HT-29 (cell line): ENCODE measurements at regions not wholly inside any gene's neighbourhood (a gene's known extent, or its start where the extent isn't known, plus 50 kb on each side); places are given as distances from the start of the nearest gene placed in this dataset.
"Not testable (repeated sequence)": the region's sequence is repeated elsewhere in the genome, so short reads cannot be mapped to it uniquely, and the experiment has no call there.

Experiments
- DNase-seq: peaks from one replicate; pipeline ENCODE4 v3.0.0-alpha.2; 2015; ENCODE audit warnings: low spot score

- DNase-seq = no peak
Measured at GRCh38 chr10:2547606-2548005, 519.7 kb upstream of the PFKP start.

- DNase-seq = not testable (repeated sequence)
Measured at GRCh38 chr10:2546894-2547293, 520.5 kb upstream of the PFKP start.

GRCh38 chr10:2543974-2544373 lies 523.4 kb upstream of the PFKP start:
- DNase-seq = no peak

- no peak for DNase-seq
Measured at GRCh38 chr10:2543142-2543886, 524.0 kb upstream of the PFKP start.

- no peak for DNase-seq
Measured at GRCh38 chr10:2541176-2541575, 526.2 kb upstream of the PFKP start.

GRCh38 chr10:2529945-2530344 lies 537.4 kb upstream of the PFKP start:
- DNase-seq = no peak

GRCh38 chr10:2525781-2526180 lies 541.6 kb upstream of the PFKP start:
- no peak for DNase-seq

GRCh38 chr10:2519139-2519538 lies 548.2 kb upstream of the PFKP start:
- no peak for DNase-seq

- no peak for DNase-seq
Measured at GRCh38 chr10:2509081-2509531, 558.2 kb upstream of the PFKP start.

- not testable (repeated sequence) for DNase-seq
Measured at GRCh38 chr10:2501366-2501940, 565.9 kb upstream of the PFKP start.

- DNase-seq = no peak
Measured at GRCh38 chr10:2494399-2494798, 572.9 kb upstream of the PFKP start.

- DNase-seq = no peak
Measured at GRCh38 chr10:2488446-2489005, 578.8 kb upstream of the PFKP start.

GRCh38 chr10:2487921-2488320 lies 579.4 kb upstream of the PFKP start:
- no peak for DNase-seq

- no peak for DNase-seq
Measured at GRCh38 chr10:2478656-2479055, 588.7 kb upstream of the PFKP start.

GRCh38 chr10:2476812-2477553 lies 590.4 kb upstream of the PFKP start:
- DNase-seq = no peak

- DNase-seq = no peak
Measured at GRCh38 chr10:2476218-2476811, 591.0 kb upstream of the PFKP start.

GRCh38 chr10:2475711-2476217 lies 591.6 kb upstream of the PFKP start:
- no peak for DNase-seq

GRCh38 chr10:2471811-2472210 lies 595.5 kb upstream of the PFKP start:
- DNase-seq = no peak

- DNase-seq = no peak
Measured at GRCh38 chr10:2469802-2470201, 597.5 kb upstream of the PFKP start.

GRCh38 chr10:2464483-2464882 lies 602.9 kb upstream of the PFKP start:
- DNase-seq = no peak

- DNase-seq = no peak
Measured at GRCh38 chr10:2463316-2463715, 604.0 kb upstream of the PFKP start.

GRCh38 chr10:2462581-2462980 lies 604.8 kb upstream of the PFKP start:
- no peak for DNase-seq
